RCC 7860 (cell line): ENCODE measurements at regions not wholly inside any gene's neighbourhood (a gene's known extent, or its start where the extent isn't known, plus 50 kb on each side); places are given as distances from the start of the nearest gene placed in this dataset.
A peak's percentile ranks its signal among the peaks of the same experiment; 100 is the strongest.

ENCODE experiments used
- DNase-seq: peaks from one replicate; pipeline ENCODE4 v3.0.0-alpha.2; 2015; ENCODE audit warnings: low spot score
- FAIRE-seq: peaks from 2 replicates; lab custom pipeline; 2012; peaks lifted over from hg19 to GRCh38; lab: Jason Lieb, UNC

DNA sequence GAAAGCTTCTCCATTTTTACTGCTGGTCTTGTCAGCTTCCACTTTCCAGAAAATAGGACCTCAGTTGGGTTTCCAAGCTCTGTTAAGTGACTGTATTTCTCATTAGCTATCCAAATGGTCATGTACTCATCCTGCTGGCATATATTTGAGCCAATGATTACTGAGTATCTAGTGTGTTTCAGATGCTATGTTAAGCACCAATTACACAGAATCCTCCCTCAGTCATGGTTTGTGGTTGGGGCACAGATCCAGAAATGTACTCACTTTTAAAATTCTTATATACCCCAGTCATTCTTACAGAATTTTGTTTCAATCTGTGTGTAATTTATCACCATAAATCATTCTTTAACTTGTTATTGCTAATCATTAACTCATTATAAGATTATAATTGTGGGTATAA is 362.3 kb upstream of the MTPN start:
- FAIRE-seq (no peak), DNase-seq (no peak)

DNA sequence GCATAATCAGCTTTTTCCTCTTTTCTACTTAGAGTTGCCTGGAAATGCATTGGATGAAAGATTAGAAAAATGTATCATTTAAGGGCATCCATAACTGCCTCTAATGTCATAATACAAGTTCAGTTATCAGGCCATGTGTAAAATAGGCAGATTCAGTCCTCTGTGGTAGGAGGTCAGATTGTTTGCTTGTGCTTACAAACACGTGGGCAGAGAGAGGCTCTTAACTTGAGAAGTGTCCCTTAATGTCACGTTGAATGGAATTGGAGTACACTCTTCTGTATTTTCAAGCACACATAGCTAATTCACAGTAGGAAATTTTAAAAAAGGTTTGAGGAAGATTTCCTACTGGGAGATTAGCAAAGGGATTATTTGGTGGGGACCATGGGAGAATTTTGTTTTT is 359.8 kb upstream of the MTPN start:
- FAIRE-seq, result no peak
- DNase-seq, result no peak

DNA sequence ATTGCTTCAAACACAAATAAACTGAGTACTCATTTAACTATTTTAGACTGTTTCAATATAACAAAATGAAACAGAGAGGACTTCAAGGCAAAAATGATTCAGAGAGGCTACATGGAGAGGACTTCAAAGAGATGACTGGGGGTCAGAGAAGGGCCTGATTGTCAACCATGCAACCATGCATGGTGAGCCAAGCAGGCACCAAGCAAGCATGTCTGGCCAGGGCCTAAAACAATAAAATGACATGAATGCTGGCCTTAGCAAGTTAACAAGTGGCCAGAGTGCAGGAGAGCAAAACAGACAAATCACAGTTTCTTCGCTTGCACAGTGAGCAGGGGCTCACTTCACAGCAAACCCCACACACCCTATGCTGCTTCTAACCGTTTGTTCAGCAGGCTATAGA is 356.5 kb upstream of the MTPN start:
- no peak for FAIRE-seq
- DNase-seq, result no peak

DNA sequence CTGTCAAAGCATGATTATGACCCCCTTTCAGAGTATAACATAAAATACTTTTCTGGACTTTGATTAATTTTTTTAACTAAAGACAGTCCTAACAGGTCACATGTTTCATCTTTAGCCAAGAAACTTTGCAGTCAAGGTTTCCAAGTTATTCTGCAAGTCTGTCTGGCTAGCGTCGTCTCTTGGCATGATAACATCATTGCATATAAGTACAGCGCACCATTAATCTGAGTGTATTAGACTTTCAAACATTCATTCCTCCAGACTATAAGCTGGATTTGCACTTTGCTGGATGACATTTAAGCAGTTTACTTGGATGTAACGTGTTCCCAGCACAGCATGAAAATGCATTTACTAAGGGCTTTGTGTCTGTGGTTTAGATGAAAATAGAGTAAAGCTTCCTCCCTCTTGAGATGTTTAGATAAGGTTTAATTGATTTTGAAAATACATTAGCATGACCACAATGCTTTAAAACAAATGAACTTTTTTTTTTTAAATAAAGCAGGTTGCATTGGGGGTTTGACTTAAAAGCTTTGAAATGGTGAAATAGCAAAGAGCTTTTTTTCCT is 349.0 kb upstream of the MTPN start:
- DNase-seq (no peak), FAIRE-seq (no peak)

- DNase-seq (no peak), FAIRE-seq (no peak)
These were observed 348.4 kb upstream of the MTPN start for GRCh38 chr7:136325578-136325977.

- FAIRE-seq, result no peak
These were observed 347.9 kb upstream of the MTPN start for GRCh38 chr7:136325027-136325426.

GRCh38 chr7:136324073-136324704 is 347.0 kb upstream of the MTPN start:
- FAIRE-seq, result no peak

More at GRCh38 chr7:136325027-136325426, 347.9 kb upstream of the MTPN start:
- DNase-seq, result no peak

DNA sequence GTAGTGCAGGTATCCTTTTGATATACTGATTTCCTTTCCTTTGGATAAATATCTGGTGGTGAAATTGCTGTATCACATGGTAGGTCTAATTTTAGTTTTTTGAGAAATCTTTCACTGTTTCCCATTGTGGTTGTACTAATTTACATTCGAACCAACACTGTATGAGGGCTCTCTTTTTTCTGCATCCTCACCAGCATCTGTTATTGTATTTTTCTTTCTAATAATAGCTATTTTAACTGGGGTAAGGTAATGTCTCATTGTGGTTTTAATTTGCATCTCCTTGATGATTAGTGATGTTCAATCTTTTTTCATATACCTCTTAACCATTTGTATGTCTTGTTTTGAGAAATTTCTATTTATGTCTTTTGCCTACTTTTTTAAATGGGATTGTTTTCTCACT is 335.4 kb upstream of the MTPN start:
- DNase-seq (no peak), FAIRE-seq (no peak)

More at GRCh38 chr7:136324073-136324704, 347.0 kb upstream of the MTPN start:
- no peak for DNase-seq

DNA sequence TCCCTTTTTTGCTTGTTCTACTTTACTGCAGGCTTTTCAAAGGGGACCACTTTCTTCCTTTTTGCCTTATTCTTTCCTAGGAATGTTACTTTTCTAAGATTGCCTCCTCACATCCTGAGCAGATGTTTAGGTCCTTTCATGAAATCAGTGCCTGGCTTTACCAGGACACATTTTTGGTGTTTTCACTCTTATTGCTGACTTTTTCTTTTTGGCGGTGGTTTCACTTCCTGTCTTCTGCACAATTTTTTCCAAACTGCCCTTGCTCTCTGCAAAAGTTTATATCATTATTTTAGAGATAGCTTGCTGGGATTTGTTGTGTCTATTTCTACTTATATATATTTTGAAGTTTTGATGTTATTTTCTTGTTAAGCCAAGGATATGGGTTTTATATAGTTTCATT is 332.2 kb upstream of the MTPN start:
- DNase-seq, result no peak
- no peak for FAIRE-seq

GRCh38 chr7:136308230-136308629 is 331.1 kb upstream of the MTPN start:
- DNase-seq, result no peak
- FAIRE-seq, result no peak

DNA sequence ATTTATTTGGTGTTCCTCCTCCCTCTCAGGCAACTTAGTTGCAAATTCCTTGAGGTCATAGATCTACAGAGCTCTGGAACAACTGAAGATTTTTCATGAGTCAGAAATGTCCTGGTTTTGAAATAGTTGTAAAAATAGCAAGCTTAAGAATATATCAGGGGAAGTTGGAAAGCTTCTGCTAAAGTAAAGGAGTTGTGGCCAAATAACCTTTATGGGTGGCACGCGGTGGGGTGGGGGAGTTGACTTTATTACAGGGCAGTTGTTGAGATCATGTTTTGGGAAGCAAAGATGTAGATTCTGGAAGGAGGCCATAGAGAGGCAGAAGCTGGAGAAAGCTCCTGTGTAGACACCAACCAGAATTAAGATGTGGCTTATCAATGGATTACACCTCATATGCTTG is 326.0 kb upstream of the MTPN start:
- FAIRE-seq (no peak), DNase-seq (no peak)

GRCh38 chr7:136302049-136302448 is 324.9 kb upstream of the MTPN start:
- FAIRE-seq, result no peak

DNA sequence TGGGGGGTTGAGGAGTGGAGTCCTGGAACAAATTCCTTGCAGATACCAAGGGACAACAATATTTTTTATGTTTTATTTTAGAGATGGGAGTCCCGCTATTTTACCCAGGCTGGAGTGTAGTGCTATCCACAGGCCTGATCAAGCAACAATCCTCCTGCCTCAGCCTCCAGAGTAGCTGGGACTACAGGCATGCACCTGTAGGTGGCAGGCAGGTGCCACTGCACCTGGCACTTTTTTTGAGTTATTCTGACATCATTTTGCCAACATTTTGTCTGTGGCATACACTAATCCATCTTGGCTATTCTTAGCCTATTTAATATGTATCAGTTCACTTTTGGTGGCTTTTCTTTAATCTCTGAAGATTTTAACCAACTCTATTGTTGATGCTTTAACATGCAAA is 317.8 kb upstream of the MTPN start:
- DNase-seq (no peak), FAIRE-seq (no peak)

More at GRCh38 chr7:136302049-136302448, 324.9 kb upstream of the MTPN start:
- no peak for DNase-seq

- no peak for FAIRE-seq
- no peak for DNase-seq
These were observed 316.8 kb upstream of the MTPN start for GRCh38 chr7:136293841-136294391.

- DNase-seq, result peak; percentile 24
- no peak for FAIRE-seq
These were observed 316.1 kb upstream of the MTPN start for GRCh38 chr7:136293272-136293671.

GRCh38 chr7:136292365-136292764 is 315.2 kb upstream of the MTPN start:
- no peak for FAIRE-seq

GRCh38 chr7:136290351-136290750 is 313.2 kb upstream of the MTPN start:
- no peak for DNase-seq

More at GRCh38 chr7:136292365-136292764, 315.2 kb upstream of the MTPN start:
- DNase-seq, result no peak

DNA sequence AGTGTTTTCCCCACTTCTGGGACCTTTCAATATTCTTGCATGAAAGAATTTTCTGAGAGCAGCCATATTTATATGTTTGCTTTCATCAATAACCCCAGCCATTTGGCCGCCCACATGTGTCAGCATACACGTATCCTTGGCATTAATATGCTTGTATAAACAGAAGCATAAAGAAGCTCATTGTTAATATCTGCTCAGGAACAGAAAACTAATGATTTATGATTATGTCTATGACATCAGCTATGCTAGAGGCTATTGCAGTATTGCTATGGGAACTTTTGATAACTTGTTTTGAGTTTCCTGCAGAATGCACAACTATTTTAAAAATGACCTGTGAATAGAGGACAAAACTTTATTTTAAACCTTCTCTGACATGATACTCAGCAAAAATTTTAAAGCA is 300.9 kb upstream of the MTPN start:
- DNase-seq (no peak), FAIRE-seq (no peak)

More at GRCh38 chr7:136290351-136290750, 313.2 kb upstream of the MTPN start:
- FAIRE-seq, result no peak

DNA sequence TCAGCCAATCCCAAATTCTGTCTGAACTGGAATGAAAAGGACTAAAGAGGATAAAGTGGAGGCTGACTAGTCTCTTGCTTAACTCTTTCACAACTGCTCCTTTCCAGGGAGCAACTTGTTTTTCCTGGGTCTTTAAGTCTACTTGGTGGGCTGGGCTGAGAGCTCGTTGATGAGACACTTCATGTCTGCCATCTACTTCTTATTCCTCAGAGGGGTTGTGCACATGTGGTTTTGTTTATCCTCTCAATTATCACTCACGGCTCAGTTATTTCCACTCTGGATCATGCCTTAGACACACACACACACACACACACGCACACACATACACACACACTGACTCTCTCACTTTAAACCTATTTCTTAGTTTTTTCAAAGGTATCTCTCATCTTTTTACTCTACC is 298.6 kb upstream of the MTPN start:
- no peak for DNase-seq
- no peak for FAIRE-seq

- FAIRE-seq (no peak), DNase-seq (no peak)
These were observed 297.6 kb upstream of the MTPN start for GRCh38 chr7:136274636-136275345.

- no peak for DNase-seq
- FAIRE-seq, result no peak
These were observed 295.8 kb upstream of the MTPN start for GRCh38 chr7:136272934-136273333.

GRCh38 chr7:136267822-136268221 is 290.7 kb upstream of the MTPN start:
- FAIRE-seq (no peak), DNase-seq (no peak)
